HG03139 (cell line): ENCODE measurements at regions not wholly inside any gene's neighbourhood (a gene's known extent, or its start where the extent isn't known, plus 50 kb on each side); places are given as distances from the start of the nearest gene placed in this dataset.

ENCODE experiments used
- ATAC-seq: cut with Tn5 transposase; IDR thresholded peaks from one replicate; pipeline ENCODE4 v1.9.1; 2021; ENCODE audit not compliant: unreplicated experiment

GRCh38 chr9:14031810-14032209 is 282.1 kb downstream of the NFIB start:
- no peak for ATAC-seq

GRCh38 chr9:14031060-14031414 is 282.9 kb downstream of the NFIB start:
- no peak for ATAC-seq

DNA sequence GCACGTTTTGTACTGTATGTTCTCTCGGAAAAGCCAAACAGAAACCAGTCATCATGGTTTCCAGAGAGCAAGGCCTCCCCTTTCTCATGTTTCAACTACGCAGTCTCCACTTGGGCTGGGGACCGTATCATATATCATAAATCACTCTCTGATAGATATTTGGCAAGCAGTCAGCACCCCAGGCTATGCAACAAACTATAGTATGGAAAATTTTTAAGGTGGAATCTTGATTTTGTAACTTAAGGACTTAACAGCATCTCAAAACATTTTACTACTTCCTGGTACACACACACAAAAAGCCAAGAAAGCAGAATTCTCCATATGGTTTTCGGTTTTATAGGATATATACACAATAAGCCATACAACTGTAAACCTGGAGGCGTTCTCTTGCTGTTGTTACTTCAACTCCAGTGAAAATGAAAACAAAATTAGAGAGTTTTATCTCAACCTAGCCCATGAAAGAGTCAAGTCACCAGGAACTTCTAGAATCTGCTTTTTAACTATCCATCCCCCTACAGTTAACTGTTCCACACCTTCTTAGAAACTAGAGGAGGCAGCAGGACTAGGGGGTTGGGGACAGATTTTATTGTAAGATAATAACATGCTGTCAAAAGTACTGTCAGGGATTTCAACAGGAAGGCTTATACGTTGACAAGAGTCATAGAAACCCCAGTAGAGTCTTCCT is 283.4 kb downstream of the NFIB start:
- no peak for ATAC-seq

- ATAC-seq = no peak
These were observed 284.1 kb downstream of the NFIB start for GRCh38 chr9:14029806-14030374.

- no peak for ATAC-seq
These were observed 286.7 kb downstream of the NFIB start for GRCh38 chr9:14027116-14027800.

DNA sequence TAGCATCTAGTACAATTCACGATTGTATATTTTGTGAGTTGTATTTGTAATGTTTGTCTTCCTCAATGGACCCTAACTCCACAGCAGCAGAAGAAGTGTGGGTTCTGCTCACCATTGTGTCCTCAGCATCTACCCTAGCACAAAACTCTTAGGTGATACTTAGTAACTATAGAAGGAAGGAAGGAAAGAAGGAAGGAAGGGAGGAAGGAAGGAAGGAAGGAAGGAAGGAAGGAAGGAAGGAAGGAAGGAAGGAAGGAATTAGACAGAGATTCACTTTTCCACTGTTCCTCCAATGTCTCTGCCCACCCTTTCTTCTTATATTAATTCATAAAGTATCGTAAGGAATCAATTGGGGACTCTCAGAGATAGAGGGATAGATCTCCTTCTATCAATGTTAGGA is 288.2 kb downstream of the NFIB start:
- no peak for ATAC-seq

GRCh38 chr9:14023285-14023684 is 290.7 kb downstream of the NFIB start:
- ATAC-seq = no peak

DNA sequence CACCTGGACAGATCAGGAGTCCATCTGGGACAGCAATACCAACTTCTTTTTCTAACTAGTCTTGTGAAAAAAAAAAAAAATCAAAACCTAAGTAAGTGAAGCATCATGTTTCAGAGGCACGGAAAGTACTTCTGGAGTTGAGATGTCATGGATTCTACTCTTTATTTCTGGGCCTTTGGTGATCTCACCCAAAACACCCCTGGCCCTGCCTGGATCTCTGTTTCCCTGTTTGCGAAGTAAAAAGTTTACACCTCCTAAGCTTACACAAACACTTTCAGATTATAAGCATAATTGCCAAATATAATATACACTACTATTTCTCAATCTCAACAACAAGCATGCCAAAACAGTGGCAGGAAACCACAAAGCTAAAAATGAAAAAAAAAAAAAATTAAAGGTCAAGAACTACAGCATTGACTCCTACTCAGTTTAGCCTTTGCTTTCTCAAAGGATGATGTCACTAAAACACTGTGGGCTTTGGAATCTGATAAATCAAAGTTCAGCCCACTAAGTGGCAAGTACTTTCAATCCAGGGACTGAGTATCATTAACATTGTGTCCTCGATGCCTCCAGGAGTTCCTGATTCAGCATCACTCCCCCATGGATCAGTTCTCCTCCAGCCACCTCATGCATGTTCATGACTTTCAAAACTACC is 291.9 kb downstream of the NFIB start:
- no peak for ATAC-seq

DNA sequence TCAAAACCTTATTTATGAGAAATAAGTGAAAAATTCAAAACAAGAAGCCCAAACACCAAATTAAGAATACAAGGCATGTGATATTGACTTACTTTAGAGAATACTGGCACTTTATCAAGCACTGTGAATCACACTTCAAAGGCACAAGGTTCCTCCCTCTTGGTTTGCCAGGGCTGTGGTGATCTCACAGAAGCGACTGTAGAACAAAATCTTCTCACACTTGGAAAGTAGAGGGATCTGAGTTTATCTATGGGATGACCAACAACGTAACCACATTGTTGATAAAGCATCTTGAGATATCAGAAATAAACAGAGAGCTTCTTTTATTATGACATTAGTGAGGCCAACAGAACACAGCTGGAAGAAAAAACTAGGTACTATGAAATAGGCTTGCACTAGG is 295.9 kb downstream of the NFIB start:
- no peak for ATAC-seq

GRCh38 chr9:14014744-14015143 is 299.2 kb downstream of the NFIB start:
- ATAC-seq = no peak

DNA sequence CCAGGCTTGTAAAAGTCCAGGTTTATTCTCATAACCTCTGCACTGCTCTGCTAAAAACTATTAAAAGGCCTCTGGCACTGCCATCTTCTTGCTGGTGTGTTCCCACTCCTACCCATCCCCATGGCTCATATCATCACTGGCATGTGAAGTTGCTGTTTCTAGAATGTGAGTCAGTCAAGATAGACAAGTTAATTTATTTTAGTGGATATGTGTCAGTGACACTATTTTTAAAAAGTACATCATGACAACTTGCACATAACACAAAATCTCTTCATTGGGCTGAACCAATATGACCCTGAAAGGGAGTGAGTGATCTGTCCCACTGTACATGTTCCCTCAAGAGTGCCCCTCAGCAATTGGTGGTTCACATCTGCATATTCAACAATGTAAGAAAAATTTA is 299.7 kb downstream of the NFIB start:
- no peak for ATAC-seq

GRCh38 chr9:14011799-14012560 is 302.0 kb downstream of the NFIB start:
- no peak for ATAC-seq

DNA sequence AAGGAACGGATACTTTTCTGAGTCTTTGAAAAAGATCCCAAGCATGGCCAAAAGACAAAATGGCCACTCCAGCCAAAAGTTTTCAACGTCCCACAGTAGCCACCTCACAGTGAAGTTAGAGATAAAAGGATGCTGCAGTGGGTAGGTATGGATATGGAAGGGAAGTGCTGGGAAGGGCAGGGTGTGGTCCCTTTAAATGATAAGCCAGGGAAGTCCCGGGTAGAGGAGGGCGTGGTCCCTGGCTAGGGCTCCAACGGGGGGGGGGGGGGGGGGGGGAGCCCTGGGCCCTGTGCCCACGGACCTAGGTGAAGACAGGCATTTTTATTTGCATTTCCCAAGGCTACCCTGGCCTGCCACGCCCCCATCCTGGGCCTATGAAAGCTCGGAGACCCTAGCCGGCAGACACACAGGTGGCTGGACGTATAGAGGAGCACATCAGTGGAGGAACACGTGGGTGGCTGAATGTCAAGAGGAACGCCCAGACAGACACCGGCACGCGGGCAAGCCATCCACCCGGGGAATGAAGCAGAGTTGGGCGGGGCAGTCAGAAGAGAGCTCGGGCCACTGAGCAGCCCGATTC is 306.7 kb downstream of the NFIB start:
- no peak for ATAC-seq

GRCh38 chr9:14006386-14007187 is 307.4 kb downstream of the NFIB start:
- ATAC-seq = no peak

DNA sequence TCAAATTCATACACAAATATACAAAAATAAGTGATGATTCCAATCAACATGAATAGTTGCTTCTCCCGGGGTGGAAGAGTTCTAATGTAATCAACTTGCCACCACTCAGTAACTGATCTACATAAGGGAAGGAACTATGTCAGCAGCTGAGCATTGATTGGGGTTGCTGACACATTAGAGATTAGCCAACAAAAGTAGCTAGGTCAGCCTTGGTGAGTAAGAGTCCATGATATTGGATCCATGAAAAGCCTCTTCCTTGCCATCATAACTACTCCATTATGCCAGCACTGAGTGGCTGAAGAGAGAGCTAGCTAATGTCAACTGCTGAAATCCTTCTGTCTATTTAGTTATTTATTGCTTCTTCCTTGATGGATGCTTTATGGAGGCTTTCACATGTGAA is 309.8 kb downstream of the NFIB start:
- ATAC-seq = no peak

DNA sequence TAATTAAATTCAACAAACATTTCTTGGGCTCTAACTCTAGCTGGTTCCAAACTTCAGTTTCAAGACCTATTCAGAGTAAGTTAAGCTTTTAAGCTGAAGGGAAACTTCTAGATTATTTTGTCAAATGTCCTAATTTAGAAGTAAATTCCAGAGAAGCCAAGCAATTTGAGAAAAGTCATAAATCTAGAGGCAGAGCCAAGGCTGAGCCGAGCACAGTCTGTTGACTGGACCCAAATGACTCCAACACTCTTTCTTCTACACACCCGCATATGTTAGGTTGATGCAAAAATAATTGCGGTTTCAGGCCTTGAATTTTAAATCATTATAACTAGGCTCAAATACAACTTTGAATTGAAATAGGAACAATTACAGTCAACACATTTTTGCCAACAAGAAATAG is 319.7 kb downstream of the NFIB start:
- ATAC-seq = no peak

DNA sequence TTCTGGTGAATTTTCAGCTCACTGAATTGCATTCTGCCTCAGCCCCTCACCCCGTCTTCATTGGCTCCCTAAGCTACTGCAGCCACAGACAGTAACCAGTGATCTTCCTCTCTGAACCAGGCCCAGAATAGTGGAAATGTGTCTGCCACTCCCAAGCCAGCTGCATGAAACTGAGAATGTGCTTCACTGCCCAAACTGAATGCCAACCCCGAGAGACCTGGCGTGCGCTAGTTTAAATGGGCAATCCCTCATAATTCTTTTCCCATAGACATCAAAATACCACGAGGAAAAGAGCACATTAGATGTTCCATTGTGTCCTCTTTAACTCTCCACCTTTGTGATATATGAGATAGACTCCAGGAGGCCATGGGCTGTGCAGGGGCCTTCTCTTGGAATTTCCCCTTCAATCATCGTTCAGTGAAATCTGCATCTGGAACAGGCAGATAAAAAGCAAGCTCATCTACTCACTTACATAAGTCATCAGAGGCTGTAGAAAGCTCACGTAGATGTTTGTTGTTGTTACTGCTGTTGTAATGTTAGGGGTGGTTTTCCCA is 320.2 kb downstream of the NFIB start:
- no peak for ATAC-seq

DNA sequence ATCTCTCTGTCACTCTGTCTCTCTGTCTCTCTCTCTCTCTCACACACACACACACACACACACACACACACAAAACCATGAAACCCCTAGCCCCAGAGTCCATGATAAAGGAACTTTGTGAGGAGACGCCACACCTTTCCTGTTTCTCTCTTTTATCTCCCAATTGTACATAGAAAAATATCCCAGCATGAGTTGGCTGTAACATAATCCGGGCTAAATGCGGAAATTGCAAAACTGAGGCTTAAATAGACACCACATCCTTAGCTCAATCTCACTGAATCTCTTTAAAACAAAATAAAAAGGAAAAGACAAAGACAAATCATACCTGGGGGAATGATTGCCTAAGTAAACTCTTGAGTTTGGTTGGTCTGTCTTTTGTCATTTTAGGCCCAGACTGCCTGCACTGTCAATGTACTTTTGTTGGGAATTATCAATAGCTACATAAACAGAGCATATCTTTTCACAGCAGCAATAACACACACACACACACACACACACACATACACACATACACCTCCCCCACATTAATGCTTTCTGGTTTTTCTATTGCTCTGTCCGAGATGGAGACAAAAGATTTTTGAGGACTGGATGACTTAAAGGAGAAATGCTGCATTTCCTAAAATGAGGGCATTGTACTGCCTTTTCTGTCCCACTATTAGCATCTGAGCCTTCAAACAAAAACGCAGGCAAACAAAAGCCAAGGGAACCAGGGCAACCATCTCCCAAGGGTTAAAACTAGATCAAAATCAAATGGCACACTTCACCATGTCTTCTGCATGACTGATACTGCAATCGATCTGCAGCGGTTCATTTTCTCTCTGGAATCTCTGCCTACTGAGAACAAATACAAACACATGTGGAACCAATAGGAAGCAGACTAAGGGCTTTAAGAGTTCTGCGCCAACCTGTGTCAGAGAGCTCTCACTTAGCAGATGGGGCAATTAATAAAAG is 321.5 kb downstream of the NFIB start:
- no peak for ATAC-seq

DNA sequence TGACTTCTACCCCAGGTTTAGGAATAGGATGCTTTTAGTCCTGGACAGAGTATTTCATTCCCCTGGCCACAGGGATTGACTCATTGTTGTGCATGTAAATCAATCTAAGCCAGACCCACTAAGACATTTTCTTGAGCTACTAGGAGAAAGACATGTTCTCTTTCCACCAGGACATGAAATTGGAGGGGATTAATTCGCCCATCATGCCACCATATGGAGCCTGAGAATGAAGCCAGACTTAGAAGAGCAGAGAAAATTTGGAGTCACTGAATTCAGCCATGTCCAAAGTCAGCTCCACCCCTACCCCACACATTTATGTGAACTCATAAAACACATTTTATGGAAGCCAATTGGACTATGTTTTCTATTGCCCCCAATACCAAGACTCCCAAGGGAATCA is 322.5 kb downstream of the NFIB start:
- no peak for ATAC-seq
